GM18505 (cell line): ENCODE measurements at regions not wholly inside any gene's neighbourhood (a gene's known extent, or its start where the extent isn't known, plus 50 kb on each side); places are given as distances from the start of the nearest gene placed in this dataset.
"Not testable (repeated sequence)": the region's sequence is repeated elsewhere in the genome, so short reads cannot be mapped to it uniquely, and the experiment has no call there.

ENCODE experiments used
- ATAC-seq: cut with Tn5 transposase; IDR thresholded peaks from one replicate; pipeline ENCODE4 v1.9.1; 2021; ENCODE audit not compliant: unreplicated experiment
- POLR2A ChIP-seq: IDR thresholded peaks from 4 replicates; pipeline ENCODE4 v1.6.1; 2011; ENCODE audit warnings: borderline replicate concordance; ENCODE audit not compliant: insufficient read depth, insufficient read length; ENCODE audit errors: extremely low read depth

GRCh38 chr13:64740493-64740892 is 2489.6 kb downstream of the PCDH9 start:
- ATAC-seq, result no peak
- TF ChIP-seq POLR2A, result no peak

GRCh38 chr13:64725492-64725891 is 2504.6 kb downstream of the PCDH9 start:
- no peak for ATAC-seq
- TF ChIP-seq POLR2A, result no peak

GRCh38 chr13:64723724-64724123 is 2506.4 kb downstream of the PCDH9 start:
- no peak for ATAC-seq
- TF ChIP-seq POLR2A, result no peak

- ATAC-seq, result no peak
- no peak for TF ChIP-seq POLR2A
Measured at GRCh38 chr13:64718116-64718515, 2512.0 kb downstream of the PCDH9 start.

GRCh38 chr13:64716936-64717335 is 2513.2 kb downstream of the PCDH9 start:
- no peak for ATAC-seq
- TF ChIP-seq POLR2A, result no peak

GRCh38 chr13:64709079-64709478 is 2521.1 kb downstream of the PCDH9 start:
- no peak for ATAC-seq
- no peak for TF ChIP-seq POLR2A

GRCh38 chr13:64704121-64704649 is 2526.0 kb downstream of the PCDH9 start:
- TF ChIP-seq POLR2A, result no peak
- no peak for ATAC-seq

GRCh38 chr13:64697226-64697625 is 2532.9 kb downstream of the PCDH9 start:
- no peak for TF ChIP-seq POLR2A
- ATAC-seq, result no peak

GRCh38 chr13:64688893-64689677 is 2541.1 kb downstream of the PCDH9 start:
- TF ChIP-seq POLR2A, result no peak
- ATAC-seq, result no peak

- not testable (repeated sequence) for ATAC-seq
Measured at GRCh38 chr13:64686536-64686935, 2543.6 kb downstream of the PCDH9 start.

- no peak for TF ChIP-seq POLR2A
- ATAC-seq, result no peak
Measured at GRCh38 chr13:64684685-64685431, 2545.3 kb downstream of the PCDH9 start.

- ATAC-seq, result no peak
Measured at GRCh38 chr13:64684108-64684507, 2546.0 kb downstream of the PCDH9 start.

GRCh38 chr13:64680739-64681138 is 2549.4 kb downstream of the PCDH9 start:
- TF ChIP-seq POLR2A, result no peak

More at GRCh38 chr13:64684108-64684507, 2546.0 kb downstream of the PCDH9 start:
- no peak for TF ChIP-seq POLR2A

GRCh38 chr13:64675255-64675892 is 2554.8 kb downstream of the PCDH9 start:
- ATAC-seq, result no peak

More at GRCh38 chr13:64680739-64681138, 2549.4 kb downstream of the PCDH9 start:
- no peak for ATAC-seq

GRCh38 chr13:64674126-64674525 is 2556.0 kb downstream of the PCDH9 start:
- ATAC-seq, result no peak
- no peak for TF ChIP-seq POLR2A

More at GRCh38 chr13:64675255-64675892, 2554.8 kb downstream of the PCDH9 start:
- no peak for TF ChIP-seq POLR2A
